ENCODE measurements at regions not wholly inside any gene's neighbourhood (a gene's known extent, or its start where the extent isn't known, plus 50 kb on each side); places are given as distances from the start of the nearest gene placed in this dataset.
"Not testable (repeated sequence)": the region's sequence is repeated elsewhere in the genome, so short reads cannot be mapped to it uniquely, and the experiment has no call there.

DNA sequence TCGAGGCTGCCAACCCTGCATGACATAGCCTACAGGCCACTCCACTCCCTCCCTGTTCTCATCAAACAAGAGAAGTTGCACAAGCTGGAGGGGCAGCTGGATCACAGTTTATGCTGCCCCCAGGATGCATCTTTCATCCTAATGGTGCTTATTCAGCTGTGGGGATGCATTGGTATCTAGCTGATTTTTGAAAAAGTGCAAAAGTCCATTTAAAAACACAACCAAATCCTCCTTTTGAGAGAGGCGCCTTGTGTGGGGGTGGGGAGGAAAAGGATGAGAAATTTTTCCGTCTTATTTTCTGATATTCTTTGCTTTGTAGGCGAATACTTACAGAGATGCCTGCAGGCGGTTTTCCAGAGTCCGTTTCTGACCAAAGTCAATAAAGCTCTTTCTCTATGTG, 276.4 kb upstream of the BOD1L1 start:
- no peak for DNase-seq

DNA sequence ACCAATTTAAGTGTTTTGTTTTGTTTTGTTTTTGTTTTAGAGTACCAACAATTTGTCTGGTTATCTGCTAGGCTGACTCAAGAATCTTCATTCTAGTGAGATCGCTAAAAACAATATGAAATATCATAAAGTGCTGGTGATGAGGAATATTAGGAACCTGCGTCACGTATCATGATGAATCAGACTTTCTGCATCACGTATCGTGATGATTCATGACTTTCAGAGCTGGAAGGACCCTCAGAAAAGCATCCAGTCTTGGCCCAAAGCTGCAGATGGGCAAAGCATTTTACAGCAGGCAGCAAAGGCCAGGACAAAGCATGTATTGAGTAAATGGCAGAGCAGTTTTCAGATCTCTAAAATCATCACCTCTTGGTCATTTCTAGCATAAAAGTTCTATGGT, 278.0 kb upstream of the BOD1L1 start:
- no peak for DNase-seq

DNA sequence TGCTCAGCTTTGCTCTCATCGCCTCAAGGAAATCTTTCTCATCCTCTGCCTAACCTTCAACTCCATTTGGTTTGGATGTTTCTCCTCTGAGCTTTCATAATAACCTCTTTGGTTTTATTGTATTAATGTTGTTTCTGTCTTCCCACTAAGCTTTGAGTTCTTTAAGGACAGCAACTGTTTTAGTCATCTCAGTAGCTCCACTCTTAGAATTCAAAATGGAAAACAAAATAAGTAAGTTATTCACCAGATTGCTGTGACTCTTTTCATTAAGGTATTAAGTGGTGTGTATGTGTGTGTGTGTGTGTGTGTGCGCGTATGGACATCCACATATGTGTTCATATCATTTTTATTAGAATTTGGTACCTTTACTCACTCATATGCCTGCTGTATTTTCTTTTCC, 279.2 kb upstream of the BOD1L1 start:
- no peak for DNase-seq

DNA sequence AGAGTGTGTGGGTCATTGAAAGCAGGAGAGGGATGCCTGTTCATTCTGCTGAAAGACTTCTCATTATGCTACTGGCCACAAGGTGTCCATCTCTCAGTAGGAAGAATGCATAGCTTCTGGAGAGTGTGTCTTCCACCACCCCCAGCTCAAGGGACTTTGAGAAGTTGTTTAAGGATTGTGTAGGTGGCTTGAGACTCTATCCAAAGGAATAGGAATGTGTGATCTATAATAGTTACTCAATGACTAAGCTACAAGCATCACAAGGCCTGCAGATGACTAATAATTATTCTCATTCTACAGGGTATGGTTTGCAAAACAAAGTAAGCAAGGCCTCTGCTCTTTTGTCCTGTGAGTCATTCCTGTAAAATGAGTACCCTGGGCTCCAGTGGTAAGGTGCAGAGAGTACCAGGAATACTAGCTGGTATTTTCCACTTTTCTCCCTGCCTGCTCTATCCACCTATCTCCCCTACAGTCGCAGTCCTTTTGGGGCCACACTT, 279.8 kb upstream of the BOD1L1 start:
- DNase-seq, result no peak

DNA sequence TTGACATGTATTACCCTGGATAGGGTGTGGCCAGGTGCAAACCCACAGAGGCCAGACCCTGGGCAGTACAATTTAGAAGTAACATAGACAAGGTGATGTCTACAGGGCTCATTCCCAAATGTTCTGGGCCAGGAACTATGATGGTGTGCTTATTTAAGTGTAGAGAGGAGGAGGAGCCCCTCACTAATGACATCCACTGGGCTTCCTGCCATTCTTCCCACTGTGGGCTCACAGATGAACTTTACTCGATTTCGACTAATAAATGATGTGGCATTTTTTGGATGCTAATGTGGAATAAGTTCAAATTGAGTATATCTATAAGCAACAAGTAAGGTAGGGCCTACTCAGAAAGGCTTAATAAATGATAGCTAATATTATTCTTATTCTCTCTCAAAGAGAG, 280.9 kb upstream of the BOD1L1 start:
- no peak for DNase-seq

DNA sequence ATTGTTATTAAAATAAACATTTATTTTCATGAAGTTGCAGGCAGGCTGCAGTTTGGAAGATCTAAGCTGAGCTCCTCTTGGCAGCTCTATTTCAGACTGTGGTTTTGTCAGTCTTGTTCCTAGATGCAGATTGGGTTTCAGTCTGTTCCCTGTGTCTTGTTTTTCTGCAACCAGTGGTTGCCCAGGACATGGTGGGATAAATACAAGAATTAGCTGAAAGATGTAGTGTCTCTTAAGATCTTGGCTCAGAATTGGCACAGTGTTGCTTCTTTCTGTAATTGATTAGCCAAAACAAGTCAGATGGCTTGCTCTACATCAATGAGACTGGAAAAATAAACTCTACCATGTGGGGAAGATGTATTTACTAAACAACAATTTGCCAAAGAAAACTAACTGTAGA, 283.0 kb upstream of the BOD1L1 start:
- no peak for DNase-seq

DNA sequence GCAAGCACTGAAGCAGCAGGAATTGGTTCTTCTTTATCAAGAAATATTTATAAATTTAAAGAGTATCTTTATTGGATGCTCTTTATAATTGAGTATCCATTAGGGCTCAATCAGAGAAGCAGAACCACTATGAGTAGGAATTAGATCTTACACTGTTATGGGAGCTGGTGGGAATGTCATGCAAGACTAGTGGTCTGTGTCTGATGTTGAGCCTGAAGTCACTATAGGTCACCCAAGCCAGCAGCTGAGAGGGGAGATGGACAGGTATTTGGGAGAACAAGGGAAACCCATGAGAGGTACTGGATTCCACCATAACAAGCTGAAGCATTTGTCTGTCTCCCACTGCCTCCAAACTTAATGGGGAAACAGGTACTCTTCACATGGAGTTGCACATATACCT, 283.7 kb upstream of the BOD1L1 start:
- no peak for DNase-seq

DNA sequence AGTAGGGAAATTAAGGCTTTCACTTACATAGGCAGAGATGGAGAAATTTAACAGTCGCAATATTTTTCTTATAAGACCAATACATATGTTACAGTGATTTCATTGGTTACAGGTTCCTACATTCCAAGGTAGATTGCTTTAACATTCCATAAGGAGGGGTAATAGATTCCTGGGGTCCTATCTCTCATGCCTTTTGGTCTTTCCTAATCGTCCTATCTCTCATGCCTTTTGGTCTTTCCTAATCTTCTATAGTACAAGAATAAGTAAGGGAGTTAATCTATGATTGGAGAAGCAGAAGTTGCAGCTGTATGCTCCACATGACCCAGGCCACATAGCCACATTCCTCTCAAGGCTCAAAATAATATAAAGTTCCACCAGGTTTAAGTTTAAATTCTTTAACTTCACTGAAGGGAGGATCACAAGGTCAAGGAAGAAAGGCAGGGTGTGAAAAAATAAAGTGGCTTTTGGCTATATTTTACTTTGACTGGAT, 285.0 kb upstream of the BOD1L1 start:
- no peak for DNase-seq

DNA sequence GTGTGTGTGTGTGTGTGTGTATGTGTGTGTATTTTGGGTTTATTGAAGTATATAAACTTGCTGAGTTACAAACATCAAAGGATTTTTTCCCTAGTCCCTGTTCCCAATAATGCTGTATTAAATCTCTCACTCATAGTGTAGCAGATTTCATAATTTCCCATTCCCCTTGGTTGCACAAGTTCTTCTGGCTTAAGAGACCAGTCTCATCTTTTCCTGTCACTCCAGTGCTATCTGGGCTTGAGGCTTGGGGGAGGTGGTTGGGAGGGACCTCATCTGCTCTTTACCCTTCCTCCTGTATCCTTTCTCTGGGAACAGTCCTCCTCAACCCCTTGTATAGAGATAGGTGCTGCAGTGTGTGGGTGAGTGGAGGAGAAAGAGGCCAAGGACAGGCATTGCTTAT, 285.4 kb upstream of the BOD1L1 start:
- no peak for DNase-seq

DNA sequence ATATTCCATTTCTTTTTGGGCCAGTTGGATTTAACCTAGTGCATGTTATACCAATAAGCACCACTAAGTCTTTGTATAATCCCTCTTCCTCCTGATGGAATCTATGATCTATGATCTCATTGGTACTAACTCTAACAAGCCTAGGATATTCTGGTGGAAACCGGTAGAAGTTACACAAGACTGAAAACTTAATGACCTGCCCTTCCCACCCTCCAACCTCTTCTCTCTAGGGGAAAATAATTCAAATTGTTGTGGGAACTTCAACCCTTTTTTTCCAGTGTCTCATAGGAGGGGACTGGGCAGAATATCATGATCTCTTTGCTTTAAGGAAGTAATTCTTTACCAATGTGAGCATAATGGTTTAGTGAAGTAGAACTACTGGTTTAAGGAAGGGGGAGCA, 289.5 kb upstream of the BOD1L1 start:
- no peak for DNase-seq

DNA sequence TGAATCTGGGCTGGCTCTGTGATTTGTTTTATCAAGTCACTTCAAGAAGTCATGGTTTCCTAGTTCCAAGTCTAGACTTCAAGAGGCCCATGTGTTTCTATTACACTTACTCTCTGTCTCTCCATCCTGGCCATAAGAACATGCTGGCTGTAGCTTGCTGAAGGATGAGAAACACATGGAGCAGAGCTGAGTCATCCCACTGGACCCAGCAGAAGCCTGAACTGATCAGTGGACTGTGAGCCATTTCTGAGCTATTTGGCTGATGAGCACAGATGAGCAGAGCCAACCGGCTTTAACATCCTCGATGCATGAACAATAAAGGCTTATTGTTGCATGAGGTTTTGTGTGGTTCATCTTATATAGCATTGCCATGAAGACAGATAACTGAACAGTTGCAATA, 290.6 kb upstream of the BOD1L1 start:
- DNase-seq, result no peak

DNA sequence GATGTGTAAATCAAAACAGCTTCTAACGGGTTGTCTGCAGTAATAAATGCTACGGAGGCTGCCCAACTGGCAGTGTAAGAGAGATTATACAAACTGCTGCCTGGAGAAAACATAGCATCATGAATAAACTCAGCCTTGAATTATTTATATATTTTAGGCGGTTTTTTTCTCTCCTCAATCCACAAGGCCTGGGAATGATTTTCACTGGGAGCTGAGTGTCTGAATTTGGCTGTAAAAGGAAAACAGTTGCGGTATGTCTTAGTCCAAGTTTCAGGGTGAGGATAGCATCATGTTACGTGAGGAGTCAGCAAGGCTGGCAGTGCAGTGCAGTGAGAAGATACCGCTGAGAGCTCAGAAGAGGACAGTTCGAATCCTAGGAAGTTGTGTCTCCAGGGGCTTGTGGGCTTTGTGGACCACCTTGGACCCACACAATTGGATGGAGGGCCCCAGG, 291.5 kb upstream of the BOD1L1 start:
- no peak for DNase-seq

DNA sequence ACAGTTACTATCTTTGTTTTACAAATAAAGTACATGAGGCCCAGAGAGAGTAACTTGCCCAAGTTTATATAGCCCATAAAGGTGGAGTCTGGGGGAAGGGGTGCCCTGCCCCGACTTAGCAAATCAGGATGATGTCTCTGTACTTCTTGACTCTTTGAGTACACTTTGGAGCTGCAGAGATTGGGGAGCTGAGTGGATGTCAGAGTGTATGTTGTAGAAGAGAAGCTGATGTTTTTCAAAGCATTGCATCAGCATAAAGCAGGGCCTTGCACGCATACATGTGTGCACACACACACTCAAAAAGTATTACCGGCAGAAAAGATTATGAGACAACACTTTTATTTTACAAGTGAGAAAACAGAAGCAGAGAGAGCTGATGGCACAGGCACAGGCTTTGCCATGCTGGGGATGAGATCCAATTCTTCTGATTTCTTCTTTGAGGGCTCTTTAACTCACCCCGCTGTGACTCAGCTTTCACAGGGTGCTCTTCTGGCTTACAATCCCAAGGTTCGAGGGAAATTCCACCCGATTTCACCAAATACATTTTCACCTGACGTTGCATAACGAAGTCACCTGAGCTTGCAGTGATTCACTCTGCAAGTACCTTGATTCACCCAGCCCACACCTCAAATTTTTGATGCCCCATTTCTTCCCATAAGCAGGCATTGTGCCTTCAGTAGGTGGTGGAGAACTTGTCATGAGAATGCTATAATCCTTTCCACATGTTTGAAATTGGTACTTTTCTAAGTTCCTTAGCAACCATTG, 292.8 kb upstream of the BOD1L1 start:
- DNase-seq, result no peak

DNA sequence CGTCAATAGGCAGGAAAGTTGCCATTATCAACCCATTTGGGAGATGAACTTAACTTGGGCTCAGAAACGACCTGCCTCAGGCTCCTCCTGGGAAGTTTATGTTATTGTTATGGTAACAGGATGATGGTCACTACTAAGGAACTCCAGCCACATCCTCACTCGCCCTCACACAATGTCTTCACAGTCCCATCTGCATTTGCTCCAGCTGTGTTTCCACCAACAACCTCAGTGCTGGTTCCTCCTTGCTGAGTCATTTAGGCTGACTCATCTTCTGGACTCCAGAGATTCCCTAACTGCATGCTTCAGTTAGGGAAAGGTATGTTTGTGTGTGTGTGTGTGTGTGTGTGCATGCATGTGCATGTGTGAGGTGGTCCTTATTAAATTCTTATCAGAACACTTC, 293.4 kb upstream of the BOD1L1 start:
- no peak for DNase-seq

DNA sequence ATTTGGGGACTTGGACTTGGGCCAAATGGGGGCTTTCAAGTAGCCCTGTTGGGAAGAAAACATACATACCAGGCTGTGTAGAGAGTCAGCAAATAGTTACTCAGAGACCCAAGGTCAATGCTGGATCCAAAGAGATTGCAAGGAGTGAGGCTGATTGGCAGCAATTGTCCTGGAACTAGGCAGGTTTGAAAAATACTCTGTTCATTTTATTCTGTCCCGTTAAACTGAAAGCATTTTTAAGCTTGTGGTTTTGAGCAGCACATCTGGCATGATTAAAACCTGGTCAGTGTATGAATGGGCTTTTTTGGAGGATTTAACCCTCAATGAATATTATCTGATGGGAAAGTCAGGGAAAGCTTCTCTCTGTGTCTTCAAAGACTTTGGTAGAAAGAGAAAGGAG, 294.3 kb upstream of the BOD1L1 start:
- no peak for DNase-seq

DNA sequence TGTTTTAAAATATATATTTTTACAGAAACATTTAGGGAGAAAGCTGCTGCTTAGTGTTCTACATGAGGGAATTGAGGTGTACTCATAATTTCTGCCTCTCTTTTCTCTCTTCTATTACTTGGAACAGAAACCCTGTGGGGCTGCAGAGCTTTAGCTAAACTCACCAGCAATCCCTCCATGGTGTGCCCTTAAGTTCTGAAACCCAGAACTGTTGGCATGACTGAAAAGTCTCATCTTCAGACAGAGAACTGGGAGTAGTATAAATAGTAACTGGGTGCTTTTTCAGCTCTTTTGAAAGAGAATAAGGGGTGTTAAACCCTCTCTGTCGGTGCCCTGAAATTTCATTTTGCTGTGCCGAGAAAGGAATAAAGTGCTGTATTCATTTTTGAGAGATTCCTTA, 294.9 kb upstream of the BOD1L1 start:
- no peak for DNase-seq

DNA sequence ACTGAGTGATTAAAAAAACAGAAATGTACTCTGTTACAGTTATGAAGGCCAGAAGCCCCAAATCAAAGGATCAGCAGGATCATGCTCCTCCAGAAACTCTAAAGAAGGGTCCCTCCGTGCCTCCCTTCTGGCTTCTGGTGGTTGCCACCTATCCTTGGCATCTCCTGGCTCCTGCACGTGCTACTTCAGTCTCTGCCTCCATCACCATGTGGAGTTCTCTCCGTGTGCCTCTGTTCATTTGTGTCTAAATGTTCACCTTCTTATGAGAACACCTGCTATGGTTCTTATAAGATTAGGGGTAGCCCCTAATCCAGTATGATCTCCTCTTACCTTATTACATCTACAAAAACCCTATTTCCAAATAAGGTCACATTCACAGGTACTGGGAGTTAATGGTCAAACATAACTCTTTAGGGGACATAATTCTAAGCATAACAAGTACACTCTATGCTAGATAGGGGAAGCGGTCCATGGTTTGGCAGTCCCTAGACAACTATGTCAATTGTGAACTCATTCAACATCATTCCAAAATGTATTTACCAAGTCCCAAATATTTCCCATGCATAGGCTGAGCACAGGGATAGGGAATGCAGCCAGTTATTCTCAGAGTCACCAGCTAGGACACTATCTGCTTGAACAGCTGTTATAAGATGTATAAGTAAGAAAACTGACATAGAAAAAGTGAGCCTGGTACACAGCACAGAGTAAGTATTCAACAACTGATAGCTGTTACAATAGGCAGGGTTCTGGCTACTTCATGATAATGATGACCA, 295.5 kb upstream of the BOD1L1 start:
- DNase-seq, result no peak

DNA sequence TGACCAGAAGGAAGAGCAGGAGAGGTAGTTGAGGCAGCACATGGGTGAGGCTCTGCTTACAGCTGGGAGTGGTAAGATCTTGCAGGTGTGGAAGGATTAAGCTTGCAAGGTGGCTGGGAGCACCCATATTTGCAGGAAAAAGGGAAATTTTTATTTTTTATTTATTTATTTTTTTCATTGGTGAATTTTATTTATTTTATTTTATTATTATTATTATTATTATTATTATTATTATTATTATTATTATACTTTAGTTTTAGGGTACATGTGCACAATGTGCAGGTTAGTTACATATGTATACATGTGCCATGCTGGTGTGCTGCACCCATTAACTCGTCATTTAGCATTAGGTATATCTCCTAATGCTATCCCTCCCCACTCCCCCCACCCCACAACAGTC, 297.4 kb upstream of the BOD1L1 start:
- not testable (repeated sequence) for DNase-seq

DNA sequence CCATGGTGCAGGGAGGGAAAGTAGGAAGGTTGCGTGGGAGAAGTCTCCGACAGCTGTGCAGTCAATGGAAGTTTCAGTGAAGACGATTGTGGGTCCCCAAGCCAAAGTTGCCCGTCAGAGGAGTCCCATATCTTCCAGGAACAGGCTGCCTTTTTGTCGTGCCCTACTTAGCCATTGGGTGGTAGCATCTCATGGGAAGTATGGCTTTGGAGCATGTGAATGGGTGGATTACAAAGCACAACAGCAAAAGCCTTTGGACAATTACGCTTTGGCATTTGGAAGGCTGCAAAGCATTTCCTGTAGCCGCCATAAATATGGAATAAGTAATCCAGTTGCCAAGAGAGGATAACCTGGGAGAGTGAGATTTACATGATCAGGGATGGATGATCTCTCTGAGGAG, 300.7 kb upstream of the BOD1L1 start:
- no peak for DNase-seq

DNA sequence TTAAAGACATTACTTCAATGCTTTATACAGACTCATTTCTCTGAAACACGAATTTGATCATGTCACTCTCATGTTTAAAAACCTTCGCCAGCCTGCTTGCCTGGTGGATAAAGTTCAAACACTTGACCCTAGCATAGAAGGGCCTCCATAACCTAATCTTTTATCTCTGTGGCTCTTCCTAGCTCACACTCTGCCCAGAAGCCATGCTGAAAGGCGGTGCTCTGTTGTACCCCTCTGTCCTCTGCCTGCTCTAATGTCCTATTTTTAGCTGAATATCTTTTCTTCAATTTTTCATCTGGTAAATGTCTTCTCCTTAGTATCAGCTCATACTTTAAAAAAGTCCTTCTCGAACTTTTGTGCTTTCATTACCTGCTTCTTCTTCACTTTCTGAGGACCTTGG, 302.6 kb upstream of the BOD1L1 start:
- no peak for DNase-seq

DNA sequence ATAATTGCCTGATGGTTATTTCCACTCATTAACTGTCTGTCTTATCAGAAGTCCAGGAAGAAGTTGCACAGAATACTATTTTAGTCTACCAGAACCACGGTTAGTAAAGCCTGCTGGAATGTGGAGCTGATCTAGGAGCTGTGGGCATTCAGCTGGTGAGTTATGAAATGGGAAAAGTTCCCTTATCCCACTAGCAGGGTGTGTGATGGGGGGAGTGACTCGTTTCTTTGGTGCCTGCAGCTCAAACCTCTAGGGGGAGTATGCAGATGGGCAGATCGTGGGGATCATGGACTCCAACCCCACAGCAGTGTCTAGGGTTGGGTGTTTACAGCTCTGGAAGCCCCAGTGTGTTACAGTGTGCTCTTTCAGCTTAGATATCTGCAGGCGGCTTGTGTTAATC, 305.7 kb upstream of the BOD1L1 start:
- no peak for DNase-seq

DNA sequence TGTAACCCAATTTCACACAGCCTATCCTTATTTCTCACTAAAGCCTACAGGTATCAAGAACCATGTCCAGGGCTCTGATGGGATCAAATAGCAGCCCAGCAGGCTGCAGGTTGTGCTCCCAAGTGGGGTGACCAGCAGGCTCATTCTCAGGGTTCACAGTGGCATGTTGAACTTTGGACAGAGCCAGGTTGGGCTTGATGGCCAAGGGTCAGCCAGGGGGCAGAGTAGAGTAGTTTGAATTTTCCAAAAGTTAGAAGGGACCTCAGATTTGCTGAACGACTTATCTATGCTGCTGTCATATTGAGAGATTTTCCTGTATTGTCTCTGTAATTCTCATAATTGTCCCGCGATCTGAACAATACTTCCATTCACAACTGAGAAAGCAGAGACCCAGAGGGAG, 310.8 kb upstream of the BOD1L1 start:
- DNase-seq, result no peak

DNA sequence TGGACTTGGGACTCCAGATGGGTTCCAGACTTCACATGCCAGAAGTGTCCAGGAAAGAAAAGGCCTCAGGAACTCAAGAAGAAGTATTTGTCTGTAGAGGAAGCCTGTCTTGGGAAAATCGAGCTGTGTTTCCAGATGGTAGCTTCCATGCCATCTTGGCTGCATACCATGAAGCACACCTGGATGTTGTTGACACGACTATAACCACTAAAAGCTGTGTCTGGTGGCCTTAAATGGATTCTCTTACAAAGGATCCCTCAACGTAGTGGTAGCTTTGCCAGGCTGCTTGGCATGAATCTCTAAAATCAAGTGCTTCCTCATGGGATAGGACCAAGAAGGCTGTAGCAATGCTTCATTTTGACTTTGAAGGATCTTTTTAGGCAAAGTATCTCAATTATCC, 313.4 kb upstream of the BOD1L1 start:
- no peak for DNase-seq

DNA sequence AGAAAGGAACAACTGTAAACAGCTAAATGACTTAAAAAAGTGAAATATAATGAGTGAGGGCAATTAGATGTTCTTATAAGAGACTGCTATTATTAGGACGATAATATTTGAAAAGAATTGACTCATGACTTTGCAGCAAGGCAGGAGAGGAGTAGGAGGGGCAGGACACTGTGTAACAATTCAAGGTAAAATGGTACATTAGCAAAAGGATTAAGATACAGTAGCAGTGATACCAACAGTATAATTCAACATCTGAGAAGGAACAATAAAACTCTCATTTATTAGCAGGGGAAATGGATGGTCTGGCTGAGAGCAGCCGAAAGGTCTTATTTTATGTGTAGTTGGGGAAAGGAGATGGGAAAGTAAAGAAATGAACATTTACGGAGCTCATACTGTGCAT, 315.5 kb upstream of the BOD1L1 start:
- DNase-seq, result no peak
